HEK293 (cell line): ENCODE measurements at regions not wholly inside any gene's neighbourhood (a gene's known extent, or its start where the extent isn't known, plus 50 kb on each side); places are given as distances from the start of the nearest gene placed in this dataset.

Experiments used
- BCL11B ChIP-seq: fragments of 450-650 bp; formaldehyde crosslinking; IDR thresholded peaks from 2 replicates; pipeline ENCODE4 v1.5.1; 2016; ENCODE audit warnings: low read depth, missing biosample characterization, missing genetic modification characterization
- ELK4 ChIP-seq: IDR thresholded peaks from 2 replicates; pipeline ENCODE4 v1.6.1; 2011; ENCODE audit warnings: mild to moderate bottlenecking, low read depth, low read length, borderline replicate concordance
- KLF10 ChIP-seq: fragments of 450-650 bp; IDR thresholded peaks from 2 replicates; pipeline ENCODE4 v1.5.1; 2018; ENCODE audit warnings: missing biosample characterization, mild to moderate bottlenecking, missing genetic modification characterization
- KLF16 ChIP-seq: fragments of 450-650 bp; formaldehyde crosslinking; IDR thresholded peaks from 2 replicates; pipeline ENCODE4 v1.5.1; 2017; ENCODE audit warnings: missing biosample characterization, missing genetic modification characterization
- KLF7 ChIP-seq: fragments of 450-650 bp; formaldehyde crosslinking; IDR thresholded peaks from 2 replicates; pipeline ENCODE4 v1.5.1; 2016; ENCODE audit warnings: missing biosample characterization, missing genetic modification characterization, borderline replicate concordance
- OSR2 ChIP-seq: fragments of 450-650 bp; formaldehyde crosslinking; IDR thresholded peaks from 2 replicates; pipeline ENCODE4 v1.5.1; 2016; ENCODE audit warnings: missing biosample characterization, missing genetic modification characterization
- SCRT2 ChIP-seq: fragments of 450-650 bp; formaldehyde crosslinking; IDR thresholded peaks from 2 replicates; pipeline ENCODE4 v1.5.1; 2016; ENCODE audit warnings: missing biosample characterization, missing genetic modification characterization
- SP3 ChIP-seq: fragments of 450-650 bp; formaldehyde crosslinking; IDR thresholded peaks from 2 replicates; pipeline ENCODE4 v1.5.1; 2016; ENCODE audit warnings: missing biosample characterization, missing genetic modification characterization
- TRIM28 ChIP-seq: IDR thresholded peaks from 2 replicates; pipeline ENCODE4 v1.6.1; 2011; ENCODE audit warnings: low read length, control low read depth, borderline replicate concordance
- ZBTB26 ChIP-seq: fragments of 450-650 bp; formaldehyde crosslinking; optimal IDR thresholded peaks from 2 replicates; pipeline ENCODE3; 2016; ENCODE audit warnings: missing biosample characterization, mild to moderate bottlenecking, missing genetic modification characterization
- ZNF121 ChIP-seq: fragments of 450-650 bp; formaldehyde crosslinking; IDR thresholded peaks from 2 replicates; pipeline ENCODE4 v1.5.1; 2016; ENCODE audit warnings: missing biosample characterization, missing genetic modification characterization
- ZNF174 ChIP-seq: fragments of 450-650 bp; formaldehyde crosslinking; IDR thresholded peaks from 2 replicates; pipeline ENCODE4 v1.5.0; 2017; ENCODE audit warnings: missing biosample characterization, mild to moderate bottlenecking, missing genetic modification characterization
- ZNF211 ChIP-seq: fragments of 450-650 bp; formaldehyde crosslinking; IDR thresholded peaks from 2 replicates; pipeline ENCODE4 v1.5.1; 2016; ENCODE audit warnings: low read depth, missing biosample characterization, missing genetic modification characterization
- ZNF214 ChIP-seq: fragments of 450-650 bp; formaldehyde crosslinking; IDR thresholded peaks from 2 replicates; pipeline ENCODE4 v1.5.1; 2017; ENCODE audit warnings: missing biosample characterization, mild to moderate bottlenecking, missing genetic modification characterization, borderline replicate concordance
- ZNF239 ChIP-seq: fragments of 450-650 bp; formaldehyde crosslinking; IDR thresholded peaks from 2 replicates; pipeline ENCODE4 v1.5.1; 2016; ENCODE audit warnings: missing biosample characterization, missing genetic modification characterization
- ZNF24 ChIP-seq: fragments of 450-650 bp; formaldehyde crosslinking; IDR thresholded peaks from 2 replicates; pipeline ENCODE4 v1.5.1; 2016; ENCODE audit warnings: missing biosample characterization, missing genetic modification characterization
- ZNF266 ChIP-seq: fragments of 450-650 bp; formaldehyde crosslinking; IDR thresholded peaks from 2 replicates; pipeline ENCODE4 v1.5.1; 2016; ENCODE audit warnings: missing biosample characterization, missing genetic modification characterization, low read depth
- ZNF426 ChIP-seq: fragments of 450-650 bp; formaldehyde crosslinking; IDR thresholded peaks from 2 replicates; pipeline ENCODE4 v1.5.1; 2017; ENCODE audit warnings: missing biosample characterization, missing genetic modification characterization, mild to moderate bottlenecking, inconsistent platforms, moderate library complexity
- ZNF48 ChIP-seq: fragments of 450-650 bp; formaldehyde crosslinking; IDR thresholded peaks from 2 replicates; pipeline ENCODE4 v1.5.1; 2016; ENCODE audit warnings: missing biosample characterization, missing genetic modification characterization
- ZNF510 ChIP-seq: fragments of 450-650 bp; formaldehyde crosslinking; IDR thresholded peaks from 2 replicates; pipeline ENCODE4 v1.5.1; 2018; ENCODE audit warnings: mild to moderate bottlenecking, missing genetic modification characterization, missing biosample characterization; ENCODE audit not compliant: insufficient replicate concordance
- ZNF530 ChIP-seq: fragments of 450-650 bp; formaldehyde crosslinking; IDR thresholded peaks from 2 replicates; pipeline ENCODE4 v1.5.1; 2016; ENCODE audit warnings: low read depth, missing biosample characterization, missing genetic modification characterization
- ZNF549 ChIP-seq: fragments of 450-650 bp; IDR thresholded peaks from 2 replicates; pipeline ENCODE4 v1.5.1; 2018; ENCODE audit warnings: missing biosample characterization, missing genetic modification characterization, mild to moderate bottlenecking, inconsistent platforms, moderate library complexity
- ZNF560 ChIP-seq: fragments of 450-650 bp; formaldehyde crosslinking; IDR thresholded peaks from 2 replicates; pipeline ENCODE4 v1.5.1; 2017; ENCODE audit warnings: missing biosample characterization, missing genetic modification characterization, borderline replicate concordance
- ZNF561 ChIP-seq: fragments of 450-650 bp; IDR thresholded peaks from 2 replicates; pipeline ENCODE4 v1.5.1; 2018; ENCODE audit warnings: missing biosample characterization, missing genetic modification characterization, borderline replicate concordance
- ZNF658 ChIP-seq: fragments of 450-650 bp; formaldehyde crosslinking; IDR thresholded peaks from 2 replicates; pipeline ENCODE4; 2016; ENCODE audit warnings: missing biosample characterization, missing genetic modification characterization
- TF ChIP-seq, protein P1 (sequence below): fragments of 450-650 bp; formaldehyde crosslinking; IDR thresholded peaks from 2 replicates; pipeline ENCODE4 v1.5.1; 2016; ENCODE audit warnings: missing biosample characterization, missing genetic modification characterization
- TF ChIP-seq, protein P2 (sequence below): fragments of 450-650 bp; formaldehyde crosslinking; IDR thresholded peaks from 2 replicates; pipeline ENCODE4 v1.5.1; 2016; ENCODE audit warnings: missing biosample characterization, missing genetic modification characterization
- TF ChIP-seq, protein P3 (sequence below): fragments of 450-650 bp; formaldehyde crosslinking; IDR thresholded peaks from 2 replicates; pipeline ENCODE4 v1.5.1; 2016; ENCODE audit warnings: missing biosample characterization, missing genetic modification characterization
- TF ChIP-seq, protein P4 (sequence below): fragments of 450-650 bp; IDR thresholded peaks from 2 replicates; pipeline ENCODE4 v1.5.1; 2018; ENCODE audit warnings: missing biosample characterization, mild to moderate bottlenecking, missing genetic modification characterization
- TF ChIP-seq, protein P5 (sequence below): fragments of 450-650 bp; formaldehyde crosslinking; IDR thresholded peaks from 2 replicates; pipeline ENCODE4 v1.5.1; 2017; ENCODE audit warnings: missing biosample characterization, missing genetic modification characterization
- TF ChIP-seq, protein P6 (sequence below): fragments of 450-650 bp; formaldehyde crosslinking; IDR thresholded peaks from 2 replicates; pipeline ENCODE4 v1.5.1; 2017; ENCODE audit warnings: missing biosample characterization, mild to moderate bottlenecking, missing genetic modification characterization, moderate library complexity

GRCh38 chr3:132228923-132229322 lies 88.3 kb upstream of the ACP3 start (continued):
- TF ChIP-seq ZNF426 (tag by site-specific recombination): no peak
- TF ChIP-seq, protein P1, sequence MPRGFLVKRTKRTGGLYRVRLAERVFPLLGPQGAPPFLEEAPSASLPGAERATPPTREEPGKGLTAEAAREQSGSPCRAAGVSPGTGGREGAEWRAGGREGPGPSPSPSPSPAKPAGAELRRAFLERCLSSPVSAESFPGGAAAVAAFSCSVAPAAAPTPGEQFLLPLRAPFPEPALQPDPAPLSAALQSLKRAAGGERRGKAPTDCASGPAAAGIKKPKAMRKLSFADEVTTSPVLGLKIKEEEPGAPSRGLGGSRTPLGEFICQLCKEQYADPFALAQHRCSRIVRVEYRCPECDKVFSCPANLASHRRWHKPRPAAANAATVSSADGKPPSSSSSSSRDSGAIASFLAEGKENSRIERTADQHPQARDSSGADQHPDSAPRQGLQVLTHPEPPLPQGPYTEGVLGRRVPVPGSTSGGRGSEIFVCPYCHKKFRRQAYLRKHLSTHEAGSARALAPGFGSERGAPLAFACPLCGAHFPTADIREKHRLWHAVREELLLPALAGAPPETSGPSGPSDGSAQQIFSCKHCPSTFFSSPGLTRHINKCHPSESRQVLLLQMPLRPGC: no peak
- no peak for TF ChIP-seq ZNF214 (tag by site-specific recombination)
- TF ChIP-seq SCRT2: 0 out of 2 replicates have a peak, but pooled peaks have one; percentile 13
- no peak for TF ChIP-seq ZNF24 (tag by site-specific recombination)
- TF ChIP-seq, protein P2, sequence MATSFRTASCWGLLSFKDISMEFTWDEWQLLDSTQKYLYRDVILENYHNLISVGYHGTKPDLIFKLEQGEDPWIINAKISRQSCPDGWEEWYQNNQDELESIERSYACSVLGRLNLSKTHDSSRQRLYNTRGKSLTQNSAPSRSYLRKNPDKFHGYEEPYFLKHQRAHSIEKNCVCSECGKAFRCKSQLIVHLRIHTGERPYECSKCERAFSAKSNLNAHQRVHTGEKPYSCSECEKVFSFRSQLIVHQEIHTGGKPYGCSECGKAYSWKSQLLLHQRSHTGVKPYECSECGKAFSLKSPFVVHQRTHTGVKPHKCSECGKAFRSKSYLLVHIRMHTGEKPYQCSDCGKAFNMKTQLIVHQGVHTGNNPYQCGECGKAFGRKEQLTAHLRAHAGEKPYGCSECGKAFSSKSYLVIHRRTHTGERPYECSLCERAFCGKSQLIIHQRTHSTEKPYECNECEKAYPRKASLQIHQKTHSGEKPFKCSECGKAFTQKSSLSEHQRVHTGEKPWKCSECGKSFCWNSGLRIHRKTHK: no peak
- no peak for TF ChIP-seq ZNF174 (tag by site-specific recombination)
- TF ChIP-seq ZNF658 (tag by site-specific recombination): no peak
- TF ChIP-seq ZNF121 (tag by site-specific recombination): no peak
- TF ChIP-seq, protein P3, sequence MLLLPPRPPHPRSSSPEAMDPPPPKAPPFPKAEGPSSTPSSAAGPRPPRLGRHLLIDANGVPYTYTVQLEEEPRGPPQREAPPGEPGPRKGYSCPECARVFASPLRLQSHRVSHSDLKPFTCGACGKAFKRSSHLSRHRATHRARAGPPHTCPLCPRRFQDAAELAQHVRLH: 0 out of 2 replicates have a peak, but pooled peaks have one; percentile 23
- TF ChIP-seq, protein P4, sequence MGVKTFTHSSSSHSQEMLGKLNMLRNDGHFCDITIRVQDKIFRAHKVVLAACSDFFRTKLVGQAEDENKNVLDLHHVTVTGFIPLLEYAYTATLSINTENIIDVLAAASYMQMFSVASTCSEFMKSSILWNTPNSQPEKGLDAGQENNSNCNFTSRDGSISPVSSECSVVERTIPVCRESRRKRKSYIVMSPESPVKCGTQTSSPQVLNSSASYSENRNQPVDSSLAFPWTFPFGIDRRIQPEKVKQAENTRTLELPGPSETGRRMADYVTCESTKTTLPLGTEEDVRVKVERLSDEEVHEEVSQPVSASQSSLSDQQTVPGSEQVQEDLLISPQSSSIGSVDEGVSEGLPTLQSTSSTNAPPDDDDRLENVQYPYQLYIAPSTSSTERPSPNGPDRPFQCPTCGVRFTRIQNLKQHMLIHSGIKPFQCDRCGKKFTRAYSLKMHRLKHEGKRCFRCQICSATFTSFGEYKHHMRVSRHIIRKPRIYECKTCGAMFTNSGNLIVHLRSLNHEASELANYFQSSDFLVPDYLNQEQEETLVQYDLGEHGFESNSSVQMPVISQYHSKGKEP: 0 out of 2 replicates have a peak, but pooled peaks have one; percentile 13
- no peak for TF ChIP-seq ZNF510
- TF ChIP-seq ZNF239 (tag by site-specific recombination): no peak
- TF ChIP-seq SP3: no peak
- 0 out of 2 replicates have a peak, but pooled peaks have one; percentile 17 for TF ChIP-seq KLF16 (tag by site-specific recombination)
- TF ChIP-seq KLF10 (tag by site-specific recombination): peak; percentile 37; the same call in 1 of the 2 replicates
- peak; percentile 56; the same call in 1 of the 2 replicates for TF ChIP-seq ZNF561 (tag by site-specific recombination)
- TF ChIP-seq, protein P5, sequence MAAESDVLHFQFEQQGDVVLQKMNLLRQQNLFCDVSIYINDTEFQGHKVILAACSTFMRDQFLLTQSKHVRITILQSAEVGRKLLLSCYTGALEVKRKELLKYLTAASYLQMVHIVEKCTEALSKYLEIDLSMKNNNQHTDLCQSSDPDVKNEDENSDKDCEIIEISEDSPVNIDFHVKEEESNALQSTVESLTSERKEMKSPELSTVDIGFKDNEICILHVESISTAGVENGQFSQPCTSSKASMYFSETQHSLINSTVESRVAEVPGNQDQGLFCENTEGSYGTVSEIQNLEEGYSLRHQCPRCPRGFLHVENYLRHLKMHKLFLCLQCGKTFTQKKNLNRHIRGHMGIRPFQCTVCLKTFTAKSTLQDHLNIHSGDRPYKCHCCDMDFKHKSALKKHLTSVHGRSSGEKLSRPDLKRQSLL (tag by site-specific recombination): no peak
- TF ChIP-seq ZNF549 (tag by site-specific recombination): no peak
- no peak for TF ChIP-seq ZNF530
- TF ChIP-seq ZNF211: no peak
- TF ChIP-seq ZNF560 (tag by site-specific recombination): no peak
- TF ChIP-seq OSR2 (tag by site-specific recombination): no peak
- TF ChIP-seq TRIM28: 0 out of 2 replicates have a peak, but pooled peaks have one; percentile 34
- TF ChIP-seq, protein P6, sequence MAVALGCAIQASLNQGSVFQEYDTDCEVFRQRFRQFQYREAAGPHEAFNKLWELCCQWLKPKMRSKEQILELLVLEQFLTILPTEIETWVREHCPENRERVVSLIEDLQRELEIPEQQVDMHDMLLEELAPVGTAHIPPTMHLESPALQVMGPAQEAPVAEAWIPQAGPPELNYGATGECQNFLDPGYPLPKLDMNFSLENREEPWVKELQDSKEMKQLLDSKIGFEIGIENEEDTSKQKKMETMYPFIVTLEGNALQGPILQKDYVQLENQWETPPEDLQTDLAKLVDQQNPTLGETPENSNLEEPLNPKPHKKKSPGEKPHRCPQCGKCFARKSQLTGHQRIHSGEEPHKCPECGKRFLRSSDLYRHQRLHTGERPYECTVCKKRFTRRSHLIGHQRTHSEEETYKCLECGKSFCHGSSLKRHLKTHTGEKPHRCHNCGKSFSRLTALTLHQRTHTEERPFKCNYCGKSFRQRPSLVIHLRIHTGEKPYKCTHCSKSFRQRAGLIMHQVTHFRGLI: no peak
- no peak for TF ChIP-seq KLF7 (tag by site-specific recombination)
- no peak for TF ChIP-seq BCL11B
- no peak for TF ChIP-seq ELK4
- TF ChIP-seq ZNF266 (tag by site-specific recombination): no peak
- TF ChIP-seq ZNF48: no peak
- no peak for TF ChIP-seq ZBTB26 (tag by site-specific recombination)
